GM18858 (cell line): ENCODE measurements at regions not wholly inside any gene's neighbourhood (a gene's known extent, or its start where the extent isn't known, plus 50 kb on each side); places are given as distances from the start of the nearest gene placed in this dataset.

Source experiments
- ATAC-seq: cut with Tn5 transposase; IDR thresholded peaks from one replicate; pipeline ENCODE4 v1.9.1; 2021; ENCODE audit not compliant: unreplicated experiment

- no peak for ATAC-seq
These were observed 391.4 kb upstream of the CITED2 start for GRCh38 chr6:139765825-139766285.

DNA sequence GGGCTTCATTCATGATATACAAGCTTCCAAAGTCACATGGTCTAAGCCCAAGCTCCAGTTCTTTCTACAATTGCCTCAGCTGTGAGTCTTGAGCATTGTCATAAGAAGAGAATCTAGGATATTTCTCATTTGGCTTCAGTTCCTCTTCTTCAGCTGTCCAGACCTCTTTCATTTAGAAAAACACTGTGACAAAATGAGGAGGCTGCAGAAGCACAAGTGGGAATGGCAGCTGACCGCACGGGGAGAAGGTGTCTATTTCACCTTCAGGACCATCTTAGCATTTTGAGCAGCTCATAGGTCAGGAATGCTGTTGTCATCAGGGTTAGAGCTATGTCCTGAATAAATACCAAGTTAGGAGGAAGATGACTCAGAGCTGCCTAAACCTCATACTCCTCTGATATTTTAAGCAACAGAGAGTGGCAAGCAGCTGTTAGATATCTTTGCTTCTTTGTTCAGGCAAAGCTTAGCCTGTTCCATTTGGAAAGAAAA, 390.1 kb upstream of the CITED2 start:
- peak; percentile 77 for ATAC-seq

- no peak for ATAC-seq
These were observed 389.2 kb upstream of the CITED2 start for GRCh38 chr6:139763468-139764210.

- peak; percentile 35 for ATAC-seq
These were observed 388.2 kb upstream of the CITED2 start for GRCh38 chr6:139762587-139763031.

DNA sequence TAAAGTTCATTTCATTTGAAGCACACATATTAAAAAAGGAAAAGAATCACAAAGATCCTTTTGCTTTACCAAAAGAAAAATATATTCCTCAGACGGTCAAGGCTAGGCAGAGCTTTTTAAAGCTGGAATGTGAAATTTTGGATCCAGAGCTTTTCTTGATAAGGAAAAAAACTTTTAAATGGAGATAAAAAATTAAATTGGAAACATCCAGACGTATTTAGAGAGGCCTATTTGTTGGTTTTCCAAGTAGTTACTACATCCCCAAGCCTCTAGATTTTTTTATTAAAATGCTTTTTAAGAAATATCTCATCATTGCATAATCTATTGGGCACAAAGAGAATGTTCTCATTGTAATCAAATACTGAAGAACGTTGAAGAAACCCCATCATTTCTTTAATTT, 385.7 kb upstream of the CITED2 start:
- ATAC-seq, result no peak

DNA sequence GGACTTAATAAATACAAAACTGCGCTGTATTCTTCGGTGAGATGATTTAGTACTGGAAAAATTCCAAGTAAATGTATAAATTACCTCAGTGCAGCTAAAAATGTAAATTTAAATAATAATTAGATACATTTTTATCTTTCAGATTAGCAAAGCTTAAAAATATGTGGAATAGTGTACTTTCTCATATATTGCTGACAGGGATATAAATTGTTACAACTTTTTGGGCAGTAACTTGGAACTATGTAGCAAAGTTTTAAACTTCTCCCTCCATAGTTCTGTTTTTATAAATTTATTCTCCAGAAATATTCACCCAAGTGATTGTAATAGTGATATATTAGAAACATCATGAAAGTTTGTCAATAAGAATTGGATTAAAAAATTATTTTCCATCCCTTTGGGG, 384.6 kb upstream of the CITED2 start:
- ATAC-seq, result no peak

DNA sequence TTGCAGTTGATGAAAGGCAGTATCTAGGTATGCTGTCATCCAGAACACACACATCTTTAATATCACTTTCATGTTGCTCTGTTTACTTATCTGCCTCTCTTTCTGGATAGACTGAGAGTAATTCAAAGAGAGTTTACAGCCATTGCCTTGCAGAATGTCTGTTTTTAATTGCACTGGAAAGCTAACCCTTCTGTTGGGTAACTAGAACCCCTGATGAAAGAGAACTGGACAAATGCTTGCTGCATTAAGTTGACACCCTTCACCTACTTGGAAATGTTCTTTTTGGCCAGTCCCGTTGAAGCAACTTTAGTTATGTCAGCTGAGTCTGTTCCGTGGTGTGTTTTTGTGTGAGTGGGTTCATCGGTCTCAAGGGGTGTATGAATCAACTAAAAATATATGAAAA, 383.8 kb upstream of the CITED2 start:
- no peak for ATAC-seq

- ATAC-seq, result no peak
These were observed 383.3 kb upstream of the CITED2 start for GRCh38 chr6:139757784-139758183.

DNA sequence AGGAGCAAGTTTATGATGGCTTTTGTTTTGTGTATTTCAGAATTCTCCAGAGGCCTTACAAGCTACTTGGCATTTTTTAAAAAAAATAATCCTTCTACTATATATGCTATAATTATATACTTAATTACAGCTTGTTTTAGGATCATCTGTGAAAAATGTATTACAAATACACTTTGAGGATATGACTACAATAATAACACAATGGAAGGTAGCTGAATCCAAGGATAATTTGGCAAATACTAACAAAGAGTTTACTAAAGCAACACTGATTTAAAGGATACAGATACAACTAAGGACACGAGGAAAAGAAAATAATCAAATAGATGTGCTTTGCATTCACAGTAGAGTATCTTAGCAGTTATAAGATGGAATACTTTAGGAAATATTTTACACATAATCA, 381.9 kb upstream of the CITED2 start:
- ATAC-seq, result no peak

GRCh38 chr6:139754898-139755775, 380.7 kb upstream of the CITED2 start:
- no peak for ATAC-seq

DNA sequence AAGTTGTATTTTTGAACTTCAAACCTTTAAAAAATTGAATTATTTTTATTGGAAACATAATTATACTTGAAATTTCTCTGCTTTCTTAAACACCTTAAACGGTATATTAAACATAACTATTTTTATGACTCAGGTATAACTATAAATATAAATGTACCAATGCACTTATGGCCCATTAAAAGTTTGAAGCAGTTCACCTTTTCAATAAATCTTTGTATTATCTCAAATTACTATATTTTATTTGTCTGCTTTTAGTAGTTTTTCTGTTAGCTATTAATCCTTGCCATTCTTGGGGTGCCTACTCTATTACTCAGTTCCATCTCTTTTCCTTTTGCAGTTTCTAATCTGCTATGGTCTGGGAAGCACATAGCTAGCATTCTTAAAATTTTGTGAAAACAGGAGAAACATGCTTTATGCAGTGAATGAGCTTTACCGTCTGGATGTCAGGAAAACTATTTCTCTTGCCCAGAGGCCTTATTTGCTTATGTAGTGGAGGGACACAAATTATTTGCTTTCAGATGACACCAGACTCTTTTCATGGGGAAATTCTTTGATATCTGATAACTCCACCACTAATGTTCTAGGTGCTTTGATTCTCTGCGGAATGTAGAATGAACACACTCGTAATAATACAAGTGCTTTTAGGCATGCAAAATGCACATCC, 378.9 kb upstream of the CITED2 start:
- no peak for ATAC-seq

DNA sequence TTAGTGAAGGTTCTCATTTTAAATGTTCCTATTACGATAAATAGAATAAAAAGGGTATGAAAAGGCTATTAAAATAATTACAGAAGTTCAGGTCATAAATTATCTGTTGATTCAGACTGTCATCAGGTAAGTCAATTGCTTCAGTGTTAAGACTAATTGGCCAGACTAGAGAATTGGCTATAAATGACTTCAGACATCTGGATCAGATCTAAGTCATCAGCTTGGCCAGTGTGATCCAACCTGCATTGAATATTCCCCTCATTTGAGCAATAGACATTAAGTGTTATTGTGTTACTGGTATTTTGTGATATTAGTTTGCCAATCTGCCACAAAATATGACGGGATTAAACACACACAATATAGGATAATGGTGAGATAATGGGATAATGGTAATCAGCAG, 377.6 kb upstream of the CITED2 start:
- ATAC-seq, result no peak

- ATAC-seq, result no peak
These were observed 376.7 kb upstream of the CITED2 start for GRCh38 chr6:139751179-139751578.

DNA sequence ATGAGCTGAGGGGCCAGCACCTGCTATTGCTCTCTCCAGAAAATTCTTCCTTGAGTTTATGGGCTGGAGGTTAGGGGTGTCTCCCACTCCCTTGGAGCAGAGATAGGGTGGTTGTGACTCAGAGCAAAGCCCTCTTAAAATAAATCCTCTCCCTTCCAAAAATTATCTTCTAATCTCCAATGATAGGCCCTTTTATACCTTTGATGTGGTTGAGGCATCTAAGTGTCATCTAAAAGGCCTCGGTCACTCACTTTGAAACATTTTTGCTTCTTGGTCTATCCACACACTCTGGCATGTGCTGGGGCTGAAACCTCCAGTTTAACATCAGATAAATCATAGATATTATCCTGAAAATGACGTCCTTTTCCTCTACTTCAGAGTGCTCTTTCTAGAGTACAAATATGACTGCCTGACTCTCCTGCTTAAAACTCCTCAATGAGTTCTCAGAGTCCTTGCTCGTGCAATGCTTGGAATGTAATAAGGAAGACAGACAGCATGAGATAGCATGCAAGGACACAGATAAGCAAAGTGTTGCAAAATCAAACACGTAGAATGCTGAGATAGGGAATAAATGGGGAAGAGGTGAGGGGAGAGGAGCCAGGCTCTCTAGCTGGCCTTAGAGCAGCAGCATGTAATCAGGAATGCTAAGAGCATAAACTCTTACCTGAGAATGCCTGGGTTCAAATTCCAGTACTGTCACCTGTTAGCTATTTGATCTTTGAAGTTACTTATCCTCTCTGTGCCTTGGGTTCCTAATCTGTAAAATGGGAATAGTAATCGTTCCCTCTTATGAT, 374.1 kb upstream of the CITED2 start:
- ATAC-seq, result no peak

GRCh38 chr6:139747154-139747553, 372.7 kb upstream of the CITED2 start:
- no peak for ATAC-seq

DNA sequence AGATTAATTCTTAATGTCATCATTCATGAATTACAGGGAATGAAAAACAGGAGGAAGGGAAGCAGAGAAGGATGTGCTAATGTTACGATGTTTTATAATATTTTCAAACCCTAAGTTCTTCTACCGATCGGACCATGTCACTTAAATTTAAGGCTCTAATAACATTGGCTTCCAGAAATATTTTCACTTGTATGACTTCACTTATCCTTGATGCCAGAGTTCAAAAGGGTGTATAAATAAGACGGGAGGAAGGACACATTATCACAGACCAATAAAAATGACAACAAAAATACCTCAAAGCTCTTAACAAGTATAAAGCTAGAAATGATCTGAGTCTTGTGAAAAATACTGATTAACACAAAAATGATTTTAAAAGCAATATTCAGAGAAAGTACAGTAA, 370.4 kb upstream of the CITED2 start:
- ATAC-seq, result no peak

DNA sequence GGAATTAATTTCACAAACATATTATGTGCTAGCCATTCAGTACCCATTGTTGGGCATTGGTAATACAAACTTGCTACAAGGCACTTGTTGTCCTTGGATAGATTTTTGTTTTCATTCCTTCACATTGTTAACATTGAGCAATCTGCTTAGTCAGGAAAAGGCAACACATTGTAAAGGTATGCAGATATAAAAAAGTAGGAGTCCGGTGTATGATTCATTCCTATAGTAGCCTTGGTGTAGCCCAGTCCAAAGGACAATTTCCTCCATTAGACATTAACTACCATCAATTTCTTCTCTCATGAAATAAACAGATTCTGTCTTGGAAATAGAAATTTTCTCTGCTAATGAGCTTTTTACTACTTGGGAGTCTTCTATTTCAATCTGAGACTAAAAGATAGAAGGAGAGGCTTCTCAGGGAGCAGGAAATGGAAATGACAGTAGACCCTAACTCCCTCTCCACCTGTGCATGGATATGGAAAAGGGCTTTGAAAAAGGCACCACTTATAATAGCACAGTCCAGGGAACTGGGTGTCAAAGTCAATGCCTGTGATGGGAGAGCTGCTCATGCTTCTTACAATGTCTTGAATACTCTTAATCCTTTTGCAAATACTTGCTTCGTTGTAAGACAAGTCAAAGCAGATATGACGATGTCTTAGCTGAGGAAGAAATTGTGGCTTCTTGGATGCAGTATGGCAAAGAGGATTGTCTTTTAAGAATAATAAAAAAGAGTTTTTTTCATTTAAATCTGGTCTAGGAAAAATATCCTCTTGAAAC, 369.4 kb upstream of the CITED2 start:
- no peak for ATAC-seq

DNA sequence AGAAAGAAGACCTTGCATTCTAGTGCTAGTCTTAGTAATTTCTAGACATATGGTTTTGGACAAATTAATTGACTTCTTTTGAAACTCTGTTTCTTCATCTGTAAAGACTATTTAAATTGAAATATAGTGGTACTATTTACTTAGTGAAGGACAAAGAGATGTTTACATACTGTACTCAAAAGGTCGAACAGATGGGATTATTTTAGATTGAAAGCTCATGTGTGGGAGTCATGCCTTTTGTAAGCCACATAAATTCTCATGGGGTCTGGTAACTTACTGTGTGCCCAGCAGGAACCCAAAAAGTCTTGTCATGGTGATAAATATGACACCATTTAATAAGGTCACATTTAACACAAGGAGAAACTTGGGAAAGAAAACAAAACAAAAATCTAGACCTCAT, 368.2 kb upstream of the CITED2 start:
- no peak for ATAC-seq

- ATAC-seq, result no peak
These were observed 364.5 kb upstream of the CITED2 start for GRCh38 chr6:139738801-139739455.
